ENCODE measurements at regions not wholly inside any gene's neighbourhood (a gene's known extent, or its start where the extent isn't known, plus 50 kb on each side); places are given as distances from the start of the nearest gene placed in this dataset.
"Not testable (repeated sequence)": the region's sequence is repeated elsewhere in the genome, so short reads cannot be mapped to it uniquely, and the experiment has no call there.

GRCh38 chrX:40849906-40850823 lies 114.8 kb upstream of the MED14 start:
- TF ChIP-seq PAX5 (IDR thresholded peaks at IDR 0.05; ENCODE audit: insufficient read depth, low read length, severe bottlenecking) (no peak), POU2F2 (IDR thresholded peaks at IDR 0.05; ENCODE audit: low read depth, low read length) (no peak), POLR2AphosphoS5 (IDR thresholded peaks at IDR 0.05; ENCODE audit: low read depth, low read length) (no peak)
- FAIRE-seq (no peak), DNase-seq (ENCODE audit: insufficient read length, low spot score) (no peak)

DNA sequence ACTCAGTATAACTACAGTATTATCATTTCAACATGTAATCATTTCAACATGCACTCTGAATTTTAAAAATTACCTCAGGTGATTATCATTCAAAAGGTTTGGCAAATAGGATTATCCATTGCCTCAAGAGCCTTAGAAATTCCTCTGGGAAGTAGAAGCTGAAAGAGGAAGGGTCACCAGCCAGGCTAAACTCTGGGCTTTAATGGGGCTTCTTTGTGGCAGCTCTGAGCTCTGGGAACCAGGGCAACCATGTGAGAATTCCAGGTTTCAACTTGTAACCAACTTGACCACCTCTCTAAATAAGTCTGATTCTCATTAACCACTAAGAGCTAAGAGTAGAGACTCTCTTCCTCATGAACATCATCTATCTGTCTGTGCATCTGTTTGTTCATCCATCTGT lies 117.2 kb upstream of the MED14 start:
- TF ChIP-seq SPI1 (IDR thresholded peaks at IDR 0.05; ENCODE audit: low read depth, low read length) = no peak
- TF ChIP-seq POLR2A (IDR thresholded peaks at IDR 0.05; ENCODE audit: low read depth, low read length) = no peak
- FAIRE-seq = no peak
- no peak for DNase-seq (ENCODE audit: insufficient read length, low spot score)

DNA sequence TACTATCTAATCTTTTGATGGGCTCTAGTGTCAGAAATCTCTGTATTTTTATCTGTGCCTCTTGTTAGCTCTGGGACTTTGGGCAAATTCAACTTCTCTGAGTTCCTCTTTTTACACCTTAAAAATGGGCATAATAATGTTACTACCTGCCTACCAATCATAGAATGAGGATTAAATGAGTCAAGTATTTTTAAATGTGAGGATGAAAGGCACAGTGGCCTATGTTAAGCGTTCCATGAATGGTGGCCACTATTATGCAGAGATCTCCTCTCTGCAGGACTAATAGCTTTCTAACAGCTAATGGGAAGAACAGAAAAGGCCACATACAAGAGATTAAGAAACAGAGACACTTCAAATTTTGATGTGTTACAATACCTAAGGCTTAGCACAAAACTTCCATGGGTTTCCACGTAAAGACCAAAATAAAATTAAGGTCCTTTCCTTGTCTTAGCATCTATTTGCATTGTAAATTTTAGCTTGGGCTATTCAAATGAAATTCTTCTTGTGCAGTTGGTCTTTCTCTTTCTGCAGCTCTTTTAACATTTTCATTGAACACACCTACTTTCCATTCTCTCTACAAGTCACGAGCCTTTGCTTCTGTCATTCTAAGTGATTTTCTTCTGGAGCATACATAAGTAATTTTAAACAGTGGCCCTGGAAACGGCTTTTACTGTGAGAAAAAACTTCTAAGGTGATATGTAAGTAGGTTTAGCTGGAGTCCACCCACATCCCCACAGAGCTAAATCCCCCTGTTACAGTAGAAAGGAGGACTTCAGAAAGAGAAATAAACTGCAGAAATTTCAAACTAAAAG lies 117.9 kb upstream of the MED14 start:
- TF ChIP-seq POU2F2 (IDR thresholded peaks at IDR 0.05; ENCODE audit: low read depth, low read length) (no peak), SPI1 (IDR thresholded peaks at IDR 0.05; ENCODE audit: low read depth, low read length) (0 out of 2 replicates have a peak, but pooled peaks have one; percentile 40)
- DNase-seq (ENCODE audit: insufficient read length, low spot score) = no peak
- FAIRE-seq = no peak

GRCh38 chrX:40853816-40854123 lies 118.4 kb upstream of the MED14 start:
- DNase-seq (ENCODE audit: insufficient read length, low spot score) (no peak), FAIRE-seq (no peak)
- TF ChIP-seq POU2F2 (IDR thresholded peaks at IDR 0.05; ENCODE audit: low read depth, low read length) = no peak
- TF ChIP-seq TAF1 (IDR thresholded peaks at IDR 0.05; ENCODE audit: low read depth, low read length) = no peak
- no peak for TF ChIP-seq PAX5 (IDR thresholded peaks at IDR 0.05; ENCODE audit: insufficient read depth, low read length, severe bottlenecking)
- no peak for TF ChIP-seq SPI1 (IDR thresholded peaks at IDR 0.05; ENCODE audit: low read depth, low read length)
- no peak for TF ChIP-seq POLR2AphosphoS5 (IDR thresholded peaks at IDR 0.05; ENCODE audit: low read depth, low read length)
- no peak for TF ChIP-seq POLR2A (IDR thresholded peaks at IDR 0.05; ENCODE audit: low read depth, low read length)

DNA sequence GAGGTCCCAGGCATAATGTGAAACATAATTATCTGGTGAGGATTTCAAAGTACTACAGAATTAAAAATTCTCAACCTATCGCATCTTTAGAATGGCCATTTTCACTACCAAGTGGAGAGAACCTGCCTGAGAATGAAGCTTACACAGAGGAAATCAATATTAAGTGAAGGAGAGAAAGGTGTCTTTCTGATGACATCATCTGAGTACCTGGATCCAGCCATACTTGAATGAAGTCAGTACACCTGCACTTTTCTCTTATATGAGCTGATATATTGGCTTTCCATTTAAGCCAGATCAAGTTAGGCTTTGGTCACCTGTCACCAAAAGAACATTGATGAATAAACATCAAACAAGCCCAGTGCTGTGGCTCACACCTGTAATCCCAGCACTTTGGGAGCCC lies 118.9 kb upstream of the MED14 start:
- DNase-seq (ENCODE audit: insufficient read length, low spot score) (no peak), FAIRE-seq (peak; percentile 26)
- TF ChIP-seq POLR2A (IDR thresholded peaks at IDR 0.05; ENCODE audit: low read depth, low read length) = no peak
- no peak for TF ChIP-seq POU2F2 (IDR thresholded peaks at IDR 0.05; ENCODE audit: low read depth, low read length)
- TF ChIP-seq POLR2AphosphoS5 (IDR thresholded peaks at IDR 0.05; ENCODE audit: low read depth, low read length) = no peak
- no peak for TF ChIP-seq PAX5 (IDR thresholded peaks at IDR 0.05; ENCODE audit: insufficient read depth, low read length, severe bottlenecking)
- TF ChIP-seq TAF1 (IDR thresholded peaks at IDR 0.05; ENCODE audit: low read depth, low read length) = no peak
- TF ChIP-seq SPI1 (IDR thresholded peaks at IDR 0.05; ENCODE audit: low read depth, low read length) = no peak

DNA sequence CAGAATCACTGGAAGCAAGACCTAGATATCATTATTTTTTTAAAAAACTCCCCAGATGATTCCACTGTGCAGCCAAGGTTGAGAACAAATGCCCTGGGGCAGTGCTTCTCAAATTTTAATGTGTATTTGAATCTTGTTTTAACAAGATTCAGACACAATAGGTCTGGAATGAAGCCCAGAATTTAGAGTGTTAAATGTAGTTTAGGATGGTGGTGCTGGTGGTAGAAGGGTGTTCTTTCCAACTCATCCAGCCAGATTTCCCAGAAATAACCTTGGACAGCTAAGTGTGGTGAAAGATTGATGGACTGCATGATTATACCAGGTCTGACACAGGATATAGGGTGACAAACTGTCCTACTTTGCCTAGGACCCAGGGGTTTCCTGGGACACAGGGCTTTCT lies 120.1 kb upstream of the MED14 start:
- DNase-seq (ENCODE audit: insufficient read length, low spot score) (no peak), FAIRE-seq (peak; percentile 52)
- TF ChIP-seq TAF1 (IDR thresholded peaks at IDR 0.05; ENCODE audit: low read depth, low read length) = no peak

DNA sequence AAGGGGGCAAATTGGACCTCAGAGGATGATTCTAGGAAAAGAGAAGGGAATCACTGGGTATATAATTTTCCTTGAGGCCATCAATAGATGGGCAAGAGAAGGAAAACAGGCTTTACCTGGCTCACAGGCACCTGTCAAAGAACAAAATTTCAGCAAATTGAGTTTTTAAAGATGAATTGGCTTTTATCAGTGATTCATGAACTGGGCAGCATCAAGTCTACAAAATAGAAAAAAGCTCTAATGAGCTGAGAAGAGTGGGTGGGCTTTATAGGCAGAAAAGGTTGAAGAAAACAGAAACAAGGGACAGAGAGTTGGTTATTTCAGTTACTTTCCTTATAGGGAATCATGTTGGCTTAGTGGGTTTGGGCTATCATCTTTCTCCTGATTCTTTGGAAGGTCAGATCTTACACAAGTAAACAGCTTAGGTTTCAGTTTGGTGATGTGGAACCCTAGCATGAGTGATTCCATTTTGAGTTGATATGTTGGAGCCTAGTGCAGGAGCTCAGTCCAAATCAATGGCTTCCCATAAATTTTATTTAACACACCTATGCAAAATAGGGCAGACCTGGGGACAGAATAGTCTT lies 120.7 kb upstream of the MED14 start:
- TF ChIP-seq POLR2A (IDR thresholded peaks at IDR 0.05; ENCODE audit: low read depth, low read length) = no peak
- no peak for TF ChIP-seq POU2F2 (IDR thresholded peaks at IDR 0.05; ENCODE audit: low read depth, low read length)
- no peak for TF ChIP-seq SPI1 (IDR thresholded peaks at IDR 0.05; ENCODE audit: low read depth, low read length)
- no peak for TF ChIP-seq TAF1 (IDR thresholded peaks at IDR 0.05; ENCODE audit: low read depth, low read length)
- no peak for TF ChIP-seq PAX5 (IDR thresholded peaks at IDR 0.05; ENCODE audit: insufficient read depth, low read length, severe bottlenecking)
- no peak for TF ChIP-seq POLR2AphosphoS5 (IDR thresholded peaks at IDR 0.05; ENCODE audit: low read depth, low read length)
- DNase-seq (ENCODE audit: insufficient read length, low spot score) = no peak
- peak; percentile 67 for FAIRE-seq

GRCh38 chrX:40861952-40862554 lies 126.7 kb upstream of the MED14 start:
- FAIRE-seq = not testable (repeated sequence)

GRCh38 chrX:40863260-40863659 lies 127.9 kb upstream of the MED14 start:
- not testable (repeated sequence) for DNase-seq (ENCODE audit: insufficient read length, low spot score); FAIRE-seq

More at GRCh38 chrX:40861952-40862554, 126.7 kb upstream of the MED14 start:
- not testable (repeated sequence) for DNase-seq (ENCODE audit: insufficient read length, low spot score)

DNA sequence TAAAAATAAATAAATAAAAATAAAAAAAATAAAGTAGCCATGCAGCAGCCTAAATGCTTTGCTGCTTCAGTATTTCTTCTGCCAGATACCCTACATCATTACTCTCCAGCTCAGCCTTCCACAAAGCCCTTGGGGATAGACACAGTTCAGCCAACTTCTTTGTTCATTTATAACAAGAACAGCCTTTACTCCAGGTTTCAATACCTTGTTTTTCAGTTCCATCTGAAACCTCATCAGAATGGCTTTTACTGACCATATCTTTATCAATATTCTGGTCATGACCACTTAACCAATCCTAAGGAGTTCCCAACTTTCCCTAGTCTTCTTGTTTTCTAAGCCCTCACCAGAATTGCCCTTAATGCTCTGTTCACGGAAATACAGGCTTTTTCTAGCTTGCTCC lies 128.3 kb upstream of the MED14 start:
- DNase-seq (ENCODE audit: insufficient read length, low spot score) = no peak
- peak; percentile 72 for FAIRE-seq

More for the DNA sequence above, 128.3 kb upstream of the MED14 start:
- TF ChIP-seq TAF1 (IDR thresholded peaks at IDR 0.05; ENCODE audit: low read depth, low read length) (no peak), SPI1 (IDR thresholded peaks at IDR 0.05; ENCODE audit: low read depth, low read length) (0 out of 2 replicates have a peak, but pooled peaks have one; percentile 20), POLR2AphosphoS5 (IDR thresholded peaks at IDR 0.05; ENCODE audit: low read depth, low read length) (no peak)
